Cardiac fibroblast (primary cell): ENCODE measurements at regions not wholly inside any gene's neighbourhood (a gene's known extent, or its start where the extent isn't known, plus 50 kb on each side); places are given as distances from the start of the nearest gene placed in this dataset.
"Not testable (repeated sequence)": the region's sequence is repeated elsewhere in the genome, so short reads cannot be mapped to it uniquely, and the experiment has no call there.

Source experiments
- DNase-seq, 2 donors: peaks; one replicate each; pipeline versions ENCODE4 v3.0.0 to v3.0.0-alpha.2; 2010; ENCODE audit warnings: low read depth in 2 of 2
- H3K4me3 ChIP-seq, 2 donors: replicated peaks in 1 of 2; 1 replicate in 1 of 2; 2 replicates in 1 of 2; pipeline ENCODE4 v1.5.1; 2011; ENCODE audit warnings: low read depth in 2 of 2, low read length in 2 of 2, mild to moderate bottlenecking in 2 of 2, moderate library complexity in 1 of 2
- TF ChIP-seq, protein P1 (sequence below): IDR thresholded peaks from one replicate; pipeline ENCODE4 v1.5.1; 2011; ENCODE audit warnings: low read depth, mild to moderate bottlenecking, low read length, inconsistent platforms

DNA sequence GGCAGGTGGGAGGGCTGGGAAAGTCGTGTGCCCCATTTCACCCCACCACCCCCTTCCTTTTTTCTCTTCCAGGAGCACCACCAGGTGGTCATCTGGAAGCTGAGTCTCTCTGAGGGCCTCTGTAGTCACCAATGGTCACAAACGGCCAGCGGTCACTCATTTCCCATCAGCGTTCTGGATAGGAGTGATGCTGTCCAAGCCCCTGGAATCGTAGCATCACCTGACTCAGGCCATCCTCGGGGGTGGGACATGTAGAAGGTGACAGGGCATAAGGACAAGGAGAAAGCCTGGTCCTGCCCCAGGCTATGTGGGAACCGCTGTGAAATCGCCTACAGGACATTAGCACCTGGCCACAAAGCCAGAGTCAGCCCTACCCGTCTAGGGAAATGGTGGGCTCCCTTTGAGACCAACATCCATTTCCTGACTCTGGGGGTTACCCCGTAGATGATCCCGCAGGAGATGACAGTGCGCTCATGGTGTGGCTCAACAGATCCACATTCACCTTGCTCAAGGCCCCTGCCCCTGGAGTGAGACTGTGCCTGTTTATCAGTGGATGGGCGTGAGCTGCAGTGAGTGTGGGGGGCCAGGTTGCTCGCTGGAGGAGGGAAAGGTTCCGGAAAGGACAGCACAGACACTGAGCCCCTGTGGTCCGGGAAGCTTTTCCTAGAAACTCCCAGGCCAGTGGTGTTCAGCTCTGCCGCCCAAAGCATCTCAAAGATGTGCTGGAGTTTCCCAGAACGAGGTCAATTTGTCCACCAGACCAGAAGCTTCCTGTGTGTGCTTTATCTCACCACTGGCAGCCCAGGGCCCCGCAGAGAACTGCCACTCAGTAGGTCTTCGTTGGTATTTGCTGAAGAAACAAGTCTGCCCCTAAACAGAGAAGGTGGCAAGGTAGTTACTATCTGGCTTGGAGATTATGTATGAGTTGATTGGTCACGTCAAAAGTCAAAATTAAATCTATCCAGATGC is 61.1 kb upstream of the UNC5A start:
- TF ChIP-seq, protein P1, sequence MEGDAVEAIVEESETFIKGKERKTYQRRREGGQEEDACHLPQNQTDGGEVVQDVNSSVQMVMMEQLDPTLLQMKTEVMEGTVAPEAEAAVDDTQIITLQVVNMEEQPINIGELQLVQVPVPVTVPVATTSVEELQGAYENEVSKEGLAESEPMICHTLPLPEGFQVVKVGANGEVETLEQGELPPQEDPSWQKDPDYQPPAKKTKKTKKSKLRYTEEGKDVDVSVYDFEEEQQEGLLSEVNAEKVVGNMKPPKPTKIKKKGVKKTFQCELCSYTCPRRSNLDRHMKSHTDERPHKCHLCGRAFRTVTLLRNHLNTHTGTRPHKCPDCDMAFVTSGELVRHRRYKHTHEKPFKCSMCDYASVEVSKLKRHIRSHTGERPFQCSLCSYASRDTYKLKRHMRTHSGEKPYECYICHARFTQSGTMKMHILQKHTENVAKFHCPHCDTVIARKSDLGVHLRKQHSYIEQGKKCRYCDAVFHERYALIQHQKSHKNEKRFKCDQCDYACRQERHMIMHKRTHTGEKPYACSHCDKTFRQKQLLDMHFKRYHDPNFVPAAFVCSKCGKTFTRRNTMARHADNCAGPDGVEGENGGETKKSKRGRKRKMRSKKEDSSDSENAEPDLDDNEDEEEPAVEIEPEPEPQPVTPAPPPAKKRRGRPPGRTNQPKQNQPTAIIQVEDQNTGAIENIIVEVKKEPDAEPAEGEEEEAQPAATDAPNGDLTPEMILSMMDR = no peak
- DNase-seq = no peak

DNA sequence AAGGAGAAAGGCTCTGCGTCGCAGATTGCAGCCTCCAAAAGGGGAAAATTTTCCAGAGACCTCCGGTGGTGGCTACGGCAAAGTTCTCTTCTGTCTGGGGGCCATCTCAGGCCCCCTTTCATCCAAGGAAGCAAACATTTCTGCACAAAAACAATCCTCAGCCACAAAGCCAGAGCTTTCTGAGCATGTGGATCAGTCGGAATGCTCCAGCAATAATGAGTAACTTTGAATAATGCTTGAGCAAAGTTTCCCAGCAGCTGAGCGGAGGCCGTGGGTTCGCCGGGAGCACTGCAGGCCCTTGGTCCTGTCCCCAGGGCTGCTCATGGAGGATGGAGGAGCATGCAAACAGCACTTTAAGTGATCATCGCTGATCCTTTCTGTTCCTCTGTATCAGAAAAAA is 60.2 kb upstream of the UNC5A start:
- no peak for DNase-seq
- H3K4me3 ChIP-seq = no peak overlapping the region
- TF ChIP-seq, protein P1 = no peak

More for the DNA sequence above, 61.1 kb upstream of the UNC5A start:
- H3K4me3 ChIP-seq = no peak overlapping the region

DNA sequence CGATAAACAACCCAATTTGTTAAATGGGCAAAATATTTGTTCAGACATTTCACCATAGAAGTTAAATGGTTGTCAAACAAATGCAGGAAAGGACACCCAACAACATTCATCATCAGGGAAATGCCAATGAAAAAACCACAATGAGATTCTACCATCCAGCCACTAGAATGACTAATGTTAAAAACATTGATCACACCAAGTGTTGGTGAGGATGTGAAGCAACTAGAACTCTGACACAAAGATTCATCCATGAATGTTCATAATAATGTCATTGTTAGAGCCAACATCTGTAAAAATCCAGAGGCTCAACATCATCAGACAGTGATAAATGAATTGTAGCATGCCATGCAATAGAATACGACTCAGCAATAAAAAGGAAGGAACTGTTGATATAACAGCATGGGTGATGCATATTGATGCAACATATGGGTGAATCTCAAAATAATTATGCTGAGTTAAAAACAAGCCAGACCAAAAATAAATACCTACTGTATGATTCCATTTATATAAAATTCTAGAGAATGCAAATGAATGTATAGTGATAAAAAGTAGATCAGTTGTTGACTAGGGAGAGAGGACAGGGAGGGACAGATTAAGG is 55.9 kb upstream of the UNC5A start:
- H3K4me3 ChIP-seq = no peak overlapping the region
- TF ChIP-seq, protein P1 = no peak
- peak in 1 of 2 donors; percentile 52 for DNase-seq

DNA sequence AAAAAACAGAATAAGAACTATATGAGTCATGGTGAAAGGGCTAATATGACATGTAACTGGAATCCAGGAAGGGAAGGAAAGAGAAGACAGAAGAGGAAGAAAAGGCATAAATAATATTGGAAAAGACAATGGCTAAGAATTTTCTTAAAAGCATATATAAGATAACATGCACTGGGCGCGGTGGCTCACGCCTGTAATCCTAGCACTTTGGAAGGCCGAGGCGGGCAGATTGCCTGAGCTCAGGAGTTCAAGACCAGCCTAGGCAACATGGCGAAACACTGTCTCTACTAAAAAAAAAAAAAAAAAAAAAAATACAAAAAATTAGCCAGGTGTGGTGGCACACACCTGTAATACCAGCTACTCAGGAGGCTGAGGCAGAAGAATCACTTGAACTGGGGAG is 54.8 kb upstream of the UNC5A start:
- DNase-seq, H3K4me3 ChIP-seq: not testable (repeated sequence)

DNA sequence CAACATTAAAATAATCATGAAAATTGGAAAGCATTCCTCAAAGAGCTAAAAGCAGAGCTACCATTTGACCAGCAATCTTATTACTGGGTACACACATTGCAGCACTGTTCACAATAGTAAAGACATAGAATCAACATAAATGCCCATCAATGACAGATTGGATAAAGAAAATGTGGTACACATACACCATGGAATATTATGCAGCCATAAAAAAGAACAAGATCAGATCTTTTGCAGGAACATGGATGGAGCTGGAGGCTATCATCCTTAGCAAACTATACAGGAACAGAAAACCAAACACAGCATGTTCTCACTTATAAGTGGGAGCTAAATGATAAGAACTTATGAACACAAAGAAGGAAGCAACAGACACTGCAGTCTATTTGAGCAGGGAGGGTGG is 52.8 kb upstream of the UNC5A start:
- H3K4me3 ChIP-seq, DNase-seq: not testable (repeated sequence)
